ENCODE measurements at regions not wholly inside any gene's neighbourhood (a gene's known extent, or its start where the extent isn't known, plus 50 kb on each side); places are given as distances from the start of the nearest gene placed in this dataset.

DNA sequence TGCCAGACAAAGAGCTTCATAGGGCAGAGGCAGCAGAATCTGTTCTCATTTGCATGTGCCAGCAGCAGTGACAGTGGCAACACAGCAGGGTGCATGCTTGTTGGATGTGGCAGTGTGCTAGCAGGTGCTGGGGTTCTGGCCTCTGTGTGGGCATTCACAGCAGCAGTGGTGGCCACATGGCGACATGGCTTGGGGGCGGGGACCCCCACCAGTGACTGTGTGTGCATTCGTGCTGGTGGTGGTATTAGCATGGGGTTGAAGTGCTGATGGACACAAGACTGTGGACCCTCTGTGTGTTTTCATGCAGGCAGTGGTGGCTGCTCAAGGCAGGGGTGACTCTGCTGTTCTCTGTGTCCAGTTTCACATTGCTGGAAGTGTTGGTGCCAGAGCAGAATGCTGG, 183.2 kb upstream of the PDE4D start:
- Histone ChIP-seq H3K9me3 (ENCODE audit: control insufficient read depth, insufficient read depth, low read length) (peaks cover 4% of the 10 kb centered on the region; the same call in 1 of the 2 replicates), H3K14ac (replicated peaks; ENCODE audit: low read depth, low read length) (no peak overlapping the region), H2BK20ac (ENCODE audit: low read depth, low read length) (no peak overlapping the region), H2BK15ac (ENCODE audit: low read depth, low read length) (no peak overlapping the region), H4K5ac (ENCODE audit: low read depth, low read length) (no peak overlapping the region), H2AFZ (replicated peaks; ENCODE audit: low read length, poor library complexity) (no peak overlapping the region), H2BK5ac (ENCODE audit: low read depth, low read length, poor library complexity, severe bottlenecking) (no peak overlapping the region), H3K4me3 (ENCODE audit: insufficient read depth, low read depth, low read length) (no peak overlapping the region), H4K8ac (ENCODE audit: low read depth in 2 of 2, low read length in 2 of 2) (no peak overlapping the region), H3K56ac (ENCODE audit: extremely low read depth, insufficient read depth, low read length) (no peak overlapping the region), H3K23ac (ENCODE audit: low read depth, low read length) (no peak overlapping the region), H3K27me3 (ENCODE audit: control insufficient read depth, insufficient read depth, low read length) (no peaks in the 10 kb centered on the region), H2AK9ac (replicated peaks; ENCODE audit: low read depth, low read length, poor library complexity) (no peak overlapping the region), H3K79me1 (ENCODE audit: low read depth in 1 of 2, low read length in 2 of 2) (no peaks in the 10 kb centered on the region), H3K36me3 (ENCODE audit: control insufficient read depth, insufficient read depth, low read length) (no peaks in the 10 kb centered on the region), H3K18ac (ENCODE audit: low read depth, low read length) (no peak overlapping the region), H3K4me2 (ENCODE audit: low read depth, low read length) (no peak overlapping the region), H2BK120ac (ENCODE audit: low read depth, low read length) (no peak overlapping the region), H2AK5ac (ENCODE audit: low read depth, low read length) (no peak overlapping the region), H4K91ac (ENCODE audit: insufficient read depth, low read depth, low read length) (no peak overlapping the region), H3K9ac (ENCODE audit: low read depth, low read length) (no peak overlapping the region), H4K20me1 (ENCODE audit: insufficient read depth, low read length) (no peaks in the 10 kb centered on the region), H3K9me1 (ENCODE audit: insufficient read depth, low read length) (no peaks in the 10 kb centered on the region), H3K4me1 (ENCODE audit: control insufficient read depth, insufficient read depth, low read length) (no peaks in the 10 kb centered on the region), H3K27ac (ENCODE audit: insufficient read depth, low read length) (no peak overlapping the region), H3K4ac (ENCODE audit: low read depth, low read length) (no peak overlapping the region)
- BruUV-seq (replicated peaks) = no TSS peak
- no peak for DNase-seq
- intact Hi-C loops (cut with micrococcal nuclease) (no loop called here), in situ Hi-C loops (cut with MboI; ENCODE audit: low sequenced_read_pairs) (no loop called here), dilution Hi-C loops (cut with HindIII; ENCODE audit: low sequenced_read_pairs, unreplicated experiment) (no loop called here)
- ChIA-PET POLR2A (ENCODE audit: unreplicated experiment) (no interaction called here), CTCF (no interaction called here)
- no CpG with 5 or more reads among the region's 3 CpGs for WGBS, 2 experiments (ENCODE audit: extremely low coverage in 2 of 2, insufficient read length in 1 of 2)
- no peak for ATAC-seq (ENCODE audit: low read depth)
- TF ChIP-seq MAZ (IDR thresholded peaks at IDR 0.05; ENCODE audit: borderline replicate concordance, low read depth, low read length) = no peak
- TF ChIP-seq NFE2L2 (IDR thresholded peaks at IDR 0.05; ENCODE audit: low read depth, low read length) = no peak
- TF ChIP-seq, protein P1, sequence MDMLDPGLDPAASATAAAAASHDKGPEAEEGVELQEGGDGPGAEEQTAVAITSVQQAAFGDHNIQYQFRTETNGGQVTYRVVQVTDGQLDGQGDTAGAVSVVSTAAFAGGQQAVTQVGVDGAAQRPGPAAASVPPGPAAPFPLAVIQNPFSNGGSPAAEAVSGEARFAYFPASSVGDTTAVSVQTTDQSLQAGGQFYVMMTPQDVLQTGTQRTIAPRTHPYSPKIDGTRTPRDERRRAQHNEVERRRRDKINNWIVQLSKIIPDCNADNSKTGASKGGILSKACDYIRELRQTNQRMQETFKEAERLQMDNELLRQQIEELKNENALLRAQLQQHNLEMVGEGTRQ (IDR thresholded peaks at IDR 0.05; ENCODE audit: low read depth, low read length) = no peak
- TF ChIP-seq BHLHE40 (IDR thresholded peaks at IDR 0.05; ENCODE audit: low read depth, low read length) = no peak
- no peak for TF ChIP-seq CEBPB (IDR thresholded peaks at IDR 0.05; ENCODE audit: low read depth, low read length)
- TF ChIP-seq RCOR1 (IDR thresholded peaks at IDR 0.05; ENCODE audit: insufficient replicate concordance, low read length) = no peak
- no peak for TF ChIP-seq RFX5 (IDR thresholded peaks at IDR 0.05; ENCODE audit: low read depth, low read length)
- TF ChIP-seq, protein P2, sequence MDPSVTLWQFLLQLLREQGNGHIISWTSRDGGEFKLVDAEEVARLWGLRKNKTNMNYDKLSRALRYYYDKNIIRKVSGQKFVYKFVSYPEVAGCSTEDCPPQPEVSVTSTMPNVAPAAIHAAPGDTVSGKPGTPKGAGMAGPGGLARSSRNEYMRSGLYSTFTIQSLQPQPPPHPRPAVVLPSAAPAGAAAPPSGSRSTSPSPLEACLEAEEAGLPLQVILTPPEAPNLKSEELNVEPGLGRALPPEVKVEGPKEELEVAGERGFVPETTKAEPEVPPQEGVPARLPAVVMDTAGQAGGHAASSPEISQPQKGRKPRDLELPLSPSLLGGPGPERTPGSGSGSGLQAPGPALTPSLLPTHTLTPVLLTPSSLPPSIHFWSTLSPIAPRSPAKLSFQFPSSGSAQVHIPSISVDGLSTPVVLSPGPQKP (IDR thresholded peaks at IDR 0.05; ENCODE audit: borderline replicate concordance, low read depth, low read length) = no peak
- TF ChIP-seq CHD1 (IDR thresholded peaks at IDR 0.05; ENCODE audit: low read depth, low read length) = no peak
- TF ChIP-seq FOS (IDR thresholded peaks at IDR 0.05; ENCODE audit: low read depth, low read length) = no peak
- TF ChIP-seq RAD21 (IDR thresholded peaks at IDR 0.05; ENCODE audit: low read length) = no peak
- no peak for TF ChIP-seq POLR2A (IDR thresholded peaks at IDR 0.05; ENCODE audit: low read depth, low read length)
- TF ChIP-seq MXI1 (IDR thresholded peaks at IDR 0.05; ENCODE audit: borderline replicate concordance, low read depth, low read length) = no peak
- TF ChIP-seq SMC3 (IDR thresholded peaks at IDR 0.05; ENCODE audit: low read depth, low read length) = no peak
- no peak for TF ChIP-seq MAFK (IDR thresholded peaks at IDR 0.05; ENCODE audit: low read depth, low read length)
- TF ChIP-seq, protein P3, sequence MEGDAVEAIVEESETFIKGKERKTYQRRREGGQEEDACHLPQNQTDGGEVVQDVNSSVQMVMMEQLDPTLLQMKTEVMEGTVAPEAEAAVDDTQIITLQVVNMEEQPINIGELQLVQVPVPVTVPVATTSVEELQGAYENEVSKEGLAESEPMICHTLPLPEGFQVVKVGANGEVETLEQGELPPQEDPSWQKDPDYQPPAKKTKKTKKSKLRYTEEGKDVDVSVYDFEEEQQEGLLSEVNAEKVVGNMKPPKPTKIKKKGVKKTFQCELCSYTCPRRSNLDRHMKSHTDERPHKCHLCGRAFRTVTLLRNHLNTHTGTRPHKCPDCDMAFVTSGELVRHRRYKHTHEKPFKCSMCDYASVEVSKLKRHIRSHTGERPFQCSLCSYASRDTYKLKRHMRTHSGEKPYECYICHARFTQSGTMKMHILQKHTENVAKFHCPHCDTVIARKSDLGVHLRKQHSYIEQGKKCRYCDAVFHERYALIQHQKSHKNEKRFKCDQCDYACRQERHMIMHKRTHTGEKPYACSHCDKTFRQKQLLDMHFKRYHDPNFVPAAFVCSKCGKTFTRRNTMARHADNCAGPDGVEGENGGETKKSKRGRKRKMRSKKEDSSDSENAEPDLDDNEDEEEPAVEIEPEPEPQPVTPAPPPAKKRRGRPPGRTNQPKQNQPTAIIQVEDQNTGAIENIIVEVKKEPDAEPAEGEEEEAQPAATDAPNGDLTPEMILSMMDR (conservative IDR thresholded peaks at IDR 0.05; ENCODE audit: low read depth, low read length) = no peak
